ENCODE measurements at regions not wholly inside any gene's neighbourhood (a gene's known extent, or its start where the extent isn't known, plus 50 kb on each side); places are given as distances from the start of the nearest gene placed in this dataset.
A peak's percentile ranks its signal among the peaks of the same experiment; 100 is the strongest.

GRCh38 chr13:33536601-33537000 is 251.0 kb upstream of the STARD13 start (continued):
- TF ChIP-seq CHD2 (IDR thresholded peaks at IDR 0.05; ENCODE audit: borderline replicate concordance, low read depth, low read length) (no peak), ZNF622 (IDR thresholded peaks at IDR 0.05) (no peak)

- 80% methylated on average over 5 of the region's 5 CpGs for WGBS (ENCODE audit: insufficient coverage, insufficient replicate concordance, low lambda C conversion rate, missing lambda C conversion rate)
- intact Hi-C loops (cut with micrococcal nuclease; ENCODE audit: unreplicated experiment), result loop anchor here (10.0 kb wide), 1 partner anchor 472 kb away; no protein-coding TSS in a partner anchor
- CTCF ChIA-PET, result interaction anchor here (1.0 to 1.8 kb wide), 8 partner anchors 11 to 951 kb away, joined by 3 to 4 read pairs (median 3); partner anchors contain the start of gene PDS5B
- ATAC-seq, result peak; percentile 38
- FAIRE-seq, result no peak
- RAD21 ChIA-PET (ENCODE audit: unreplicated experiment), result interaction anchor here (0.7 to 2.6 kb wide), 8 partner anchors 142 to 948 kb away, joined by 3 to 11 read pairs (median 4); no protein-coding TSS in a partner anchor
- H3K9me3 ChIP-seq (replicated peaks; ENCODE audit: control insufficient read depth, insufficient read depth, low read length), result no peaks in the 10 kb centered on the region; the same call in 2 of the 3 replicates
- H3K4me2 ChIP-seq (ENCODE audit: control insufficient read depth, insufficient read depth), result peak overlapping the region; percentile 77
- no peaks in the 10 kb centered on the region for H3K79me2 ChIP-seq (ENCODE audit: control insufficient read depth, insufficient read depth, low read length)
- BruUV-seq (replicated peaks), result no TSS peak
- in situ Hi-C loops (cut with MboI), result loop anchor here (25.0 kb wide), 1 partner anchor 1100 kb away; the partner anchor contains the start of gene N4BP2L1
- H3K4me1 ChIP-seq (ENCODE audit: control insufficient read depth, insufficient read depth, low read length), result peaks cover 6% of the 10 kb centered on the region
- DNase-seq (ENCODE audit: low read depth, low spot score), result no peak
- TF ChIP-seq NFYB (IDR thresholded peaks at IDR 0.05; ENCODE audit: insufficient read depth, low read depth, low read length) (peak; percentile 36; the same call in 1 of the 2 replicates), CBX3 (IDR thresholded peaks at IDR 0.05; ENCODE audit: borderline replicate concordance, low read depth) (no peak), ZBTB40 (IDR thresholded peaks at IDR 0.05; ENCODE audit: borderline replicate concordance) (peak; percentile 24; the same call in 1 of the 2 replicates)
- peak overlapping the region; percentile 42 for H3K9ac ChIP-seq (ENCODE audit: control insufficient read depth, insufficient read depth, low read length)
- H3K36me3 ChIP-seq (ENCODE audit: control insufficient read depth in 2 of 2, insufficient read depth in 2 of 2, low read length in 1 of 2), result no peaks in the 10 kb centered on the region
- POLR2A ChIA-PET, result interaction anchor here (1.0 to 1.6 kb wide), 3 partner anchors 142 to 519 kb away, joined by 3 to 4 read pairs (median 3); no protein-coding TSS in a partner anchor
- H2AFZ ChIP-seq (ENCODE audit: control insufficient read depth, low read depth, low read length), result peak overlapping the region; percentile 88
- H4K20me1 ChIP-seq (ENCODE audit: control insufficient read depth, insufficient read depth), result no peaks in the 10 kb centered on the region
- peak overlapping the region; percentile 72 for H3K27ac ChIP-seq (ENCODE audit: control insufficient read depth, insufficient read depth)
- no peak overlapping the region for H3K4me3 ChIP-seq
- SMC1A ChIA-PET (ENCODE audit: uncharacterized antibody, unreplicated experiment), result interaction anchor here (0.5 to 5.0 kb wide), 11 partner anchors 18 to 948 kb away, joined by 3 to 28 read pairs (median 4); no protein-coding TSS in a partner anchor
- H3K27me3 ChIP-seq (replicated peaks in 1 of 2; ENCODE audit: control insufficient read depth in 2 of 2, insufficient read depth in 2 of 2, low read length in 1 of 2), result no peaks in the 10 kb centered on the region
Observed at GRCh38 chr13:33537026-33537425, 251.5 kb upstream of the STARD13 start.

Data from GM12878 (cell line).